ENCODE measurements at regions not wholly inside any gene's neighbourhood (a gene's known extent, or its start where the extent isn't known, plus 50 kb on each side); places are given as distances from the start of the nearest gene placed in this dataset.
A peak's percentile ranks its signal among the peaks of the same experiment; 100 is the strongest.

DNA sequence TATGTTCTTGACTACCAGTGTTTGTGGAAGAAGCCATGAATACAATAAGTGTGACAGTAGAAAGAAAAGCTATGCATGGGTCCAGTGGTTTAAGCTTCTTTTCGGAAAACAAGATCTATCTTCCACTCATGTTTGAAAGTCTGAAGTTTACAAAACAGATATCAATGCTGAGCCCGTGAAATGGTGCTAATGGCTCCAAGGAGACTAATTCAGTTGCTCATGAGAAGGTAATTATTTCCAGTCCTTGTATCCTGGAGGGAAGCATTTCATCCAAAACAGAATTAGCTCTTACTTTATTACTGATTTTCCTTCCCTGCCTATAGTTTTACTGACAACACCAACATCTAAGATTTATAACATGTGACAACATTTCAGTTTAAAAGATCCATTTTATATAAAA is 1364.9 kb downstream of the PCDH9 start:
- CTCF ChIA-PET = no interaction called here
- POLR2A ChIA-PET = no interaction called here
- TF ChIP-seq ELF4 (IDR thresholded peaks at IDR 0.05) = no peak
- TF ChIP-seq HDGF (IDR thresholded peaks at IDR 0.05; ENCODE audit: borderline replicate concordance) = no peak
- TF ChIP-seq SP1 (IDR thresholded peaks at IDR 0.05) = no peak
- no peak for TF ChIP-seq LEF1 (IDR thresholded peaks at IDR 0.05; ENCODE audit: borderline replicate concordance)
- TF ChIP-seq SUZ12 (IDR thresholded peaks at IDR 0.05) = no peak
- no peak for TF ChIP-seq TARDBP (IDR thresholded peaks at IDR 0.05)
- TF ChIP-seq FOXK2 (IDR thresholded peaks at IDR 0.05) = no peak
- no peak for TF ChIP-seq ARNT (IDR thresholded peaks at IDR 0.05)
- no peak for DNase-seq (ENCODE audit: extremely low spot score)

DNA sequence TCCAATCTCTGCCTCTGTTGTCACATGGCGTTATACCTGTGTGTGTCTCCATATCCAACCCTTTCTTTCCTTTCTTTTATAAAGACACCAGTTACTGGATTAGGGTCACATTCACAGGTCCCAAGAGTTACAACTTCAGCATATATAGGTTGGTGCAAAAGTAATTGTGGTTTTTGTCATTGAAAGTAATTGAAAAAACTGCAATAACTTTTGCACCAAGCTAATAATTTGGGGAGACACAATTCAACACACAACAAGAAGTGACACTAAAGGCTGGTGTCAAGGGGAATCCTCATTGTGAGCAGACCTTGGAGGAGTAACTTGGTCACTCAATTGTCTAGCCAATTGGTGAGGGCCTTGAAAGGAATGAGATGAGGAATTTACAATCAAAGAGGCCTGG is 1366.1 kb downstream of the PCDH9 start:
- no peak for DNase-seq (ENCODE audit: extremely low spot score)
- no peak for TF ChIP-seq SP1 (IDR thresholded peaks at IDR 0.05)
- peak; percentile 91 for TF ChIP-seq ELF4 (IDR thresholded peaks at IDR 0.05)
- CTCF ChIA-PET = no interaction called here
- POLR2A ChIA-PET = no interaction called here

DNA sequence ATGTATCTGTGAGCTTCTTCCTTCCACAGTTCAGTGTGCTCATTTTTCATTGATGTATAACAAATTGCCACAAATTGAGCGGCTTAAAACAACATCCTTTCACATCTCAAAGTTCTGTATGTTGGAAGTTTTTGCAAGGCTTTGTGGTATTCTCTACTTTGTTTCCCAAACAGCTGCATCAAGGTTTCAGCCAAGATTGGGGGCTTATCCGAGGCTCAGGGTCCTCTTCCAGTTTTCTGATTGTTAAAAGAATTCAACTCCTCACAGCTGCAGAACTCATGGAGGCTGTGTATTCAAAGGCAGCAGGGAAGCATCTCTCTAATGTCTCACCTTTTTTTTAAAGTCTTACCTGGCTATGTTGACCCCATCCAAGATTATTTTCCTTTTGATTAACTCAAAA is 1369.8 kb downstream of the PCDH9 start:
- CTCF ChIA-PET = interaction anchor here (0.6 kb wide), 1 partner anchor 1114 kb away, joined by 3 read pairs; no protein-coding TSS in a partner anchor
- POLR2A ChIA-PET = no interaction called here
- no peak for TF ChIP-seq CTBP1 (IDR thresholded peaks at IDR 0.05; ENCODE audit: borderline replicate concordance)
- TF ChIP-seq, protein P1, sequence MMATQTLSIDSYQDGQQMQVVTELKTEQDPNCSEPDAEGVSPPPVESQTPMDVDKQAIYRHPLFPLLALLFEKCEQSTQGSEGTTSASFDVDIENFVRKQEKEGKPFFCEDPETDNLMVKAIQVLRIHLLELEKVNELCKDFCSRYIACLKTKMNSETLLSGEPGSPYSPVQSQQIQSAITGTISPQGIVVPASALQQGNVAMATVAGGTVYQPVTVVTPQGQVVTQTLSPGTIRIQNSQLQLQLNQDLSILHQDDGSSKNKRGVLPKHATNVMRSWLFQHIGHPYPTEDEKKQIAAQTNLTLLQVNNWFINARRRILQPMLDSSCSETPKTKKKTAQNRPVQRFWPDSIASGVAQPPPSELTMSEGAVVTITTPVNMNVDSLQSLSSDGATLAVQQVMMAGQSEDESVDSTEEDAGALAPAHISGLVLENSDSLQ (IDR thresholded peaks at IDR 0.05) = no peak
- TF ChIP-seq L3MBTL2 (conservative IDR thresholded peaks at IDR 0.05) = no peak
- no peak for TF ChIP-seq FOXA1 (IDR thresholded peaks at IDR 0.05)
- TF ChIP-seq FOXM1 (IDR thresholded peaks at IDR 0.05; ENCODE audit: borderline replicate concordance) = no peak
- TF ChIP-seq LEF1 (IDR thresholded peaks at IDR 0.05; ENCODE audit: borderline replicate concordance) = no peak
- TF ChIP-seq ZNF384 (IDR thresholded peaks at IDR 0.05) = no peak
- no peak for TF ChIP-seq ELF4 (IDR thresholded peaks at IDR 0.05)
- TF ChIP-seq SP1 (IDR thresholded peaks at IDR 0.05) = no peak
- TF ChIP-seq FOXK2 (IDR thresholded peaks at IDR 0.05) = no peak
- TF ChIP-seq TARDBP (IDR thresholded peaks at IDR 0.05) = no peak
- no peak for TF ChIP-seq NFRKB (IDR thresholded peaks at IDR 0.05)
- TF ChIP-seq ARNT (IDR thresholded peaks at IDR 0.05) = no peak
- TF ChIP-seq SUZ12 (IDR thresholded peaks at IDR 0.05) = no peak
- TF ChIP-seq HDGF (IDR thresholded peaks at IDR 0.05; ENCODE audit: borderline replicate concordance) = no peak

DNA sequence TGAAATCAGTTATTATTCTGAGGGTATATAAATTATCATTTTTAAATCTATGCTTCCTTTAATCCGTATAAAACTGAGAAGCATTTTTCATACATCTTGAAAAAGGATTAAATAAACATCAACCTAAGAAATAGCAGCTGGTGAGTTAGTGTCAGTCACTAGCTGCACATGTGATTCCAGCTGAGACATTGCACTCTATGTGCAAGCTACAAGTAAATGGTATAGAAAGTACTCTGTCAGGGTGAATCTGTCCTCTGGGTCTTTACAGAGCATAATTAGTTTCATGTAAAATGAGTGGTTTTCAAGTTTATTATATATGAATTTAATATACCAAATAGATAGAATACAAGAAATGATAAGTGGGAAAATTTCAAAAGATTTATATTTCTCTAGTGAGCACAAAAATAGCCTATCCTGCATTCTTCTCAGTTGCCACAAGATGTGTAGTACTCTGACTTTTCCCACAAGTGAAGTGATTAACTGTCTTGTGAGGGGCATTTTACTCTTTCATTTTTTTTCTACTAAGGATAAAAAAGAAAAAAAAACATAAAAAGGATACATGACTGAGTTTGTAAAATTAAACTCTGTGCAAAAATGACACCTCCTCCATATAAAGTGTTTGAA is 1372.1 kb downstream of the PCDH9 start:
- TF ChIP-seq FOXK2 (IDR thresholded peaks at IDR 0.05) (no peak), BHLHE40 (IDR thresholded peaks at IDR 0.05; ENCODE audit: borderline replicate concordance) (no peak), TARDBP (IDR thresholded peaks at IDR 0.05) (no peak), HDGF (IDR thresholded peaks at IDR 0.05; ENCODE audit: borderline replicate concordance) (no peak)
- TF ChIP-seq, protein P1 (IDR thresholded peaks at IDR 0.05) = no peak
- CTCF ChIA-PET = no interaction called here
- DNase-seq (ENCODE audit: extremely low spot score) = no peak
- POLR2A ChIA-PET = no interaction called here

More for the DNA sequence above, 1369.8 kb downstream of the PCDH9 start:
- no peak for DNase-seq (ENCODE audit: extremely low spot score)

DNA sequence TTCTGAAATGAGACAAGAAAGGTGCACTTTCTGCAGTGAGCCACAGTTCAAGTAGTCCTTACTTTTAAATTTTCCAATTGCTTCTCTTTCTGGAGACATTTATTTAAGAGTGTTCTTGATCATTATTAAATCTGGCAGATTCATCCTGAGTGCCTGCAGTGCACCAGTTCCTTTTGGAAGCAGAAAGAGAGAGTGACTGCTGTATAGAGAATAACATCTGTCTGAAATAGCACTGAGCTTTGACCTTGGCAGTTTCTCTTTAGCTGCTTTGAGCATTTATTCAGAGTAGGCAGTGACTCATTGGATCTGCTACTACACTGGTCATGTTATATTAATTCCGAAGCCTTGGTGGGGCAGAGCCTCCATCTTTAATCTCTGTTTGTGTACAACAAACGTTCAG is 1373.7 kb downstream of the PCDH9 start:
- CTCF ChIA-PET = no interaction called here

DNA sequence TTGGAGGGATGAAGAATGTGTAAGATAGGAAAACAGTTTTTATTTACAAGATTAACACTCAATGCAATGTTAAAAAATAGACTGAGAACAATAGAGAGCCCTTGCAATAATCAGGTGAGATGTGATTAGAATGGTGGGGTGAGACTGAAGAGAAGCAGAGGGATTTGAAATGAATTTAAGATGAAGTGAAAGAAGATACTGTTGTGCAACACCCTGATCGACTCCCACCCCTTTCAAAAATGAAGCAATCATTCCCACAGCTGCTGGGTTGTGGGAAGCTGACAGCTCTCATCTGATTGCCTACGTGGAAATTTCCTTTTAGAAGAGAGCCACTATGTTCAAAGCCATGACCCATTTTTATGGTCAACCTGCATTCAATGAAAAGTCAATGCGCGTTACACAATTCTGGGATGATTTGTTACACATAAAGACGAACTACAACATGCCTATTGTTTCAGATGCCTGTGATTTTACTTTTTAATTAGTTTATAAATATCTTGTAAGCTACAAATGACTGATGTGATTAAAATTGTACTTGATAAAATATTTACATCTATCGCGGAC is 1374.8 kb downstream of the PCDH9 start:
- TF ChIP-seq HDGF (IDR thresholded peaks at IDR 0.05; ENCODE audit: borderline replicate concordance) (no peak), FOXK2 (IDR thresholded peaks at IDR 0.05) (no peak), SUZ12 (IDR thresholded peaks at IDR 0.05) (no peak), CTBP1 (IDR thresholded peaks at IDR 0.05; ENCODE audit: borderline replicate concordance) (no peak)
- no peak for DNase-seq (ENCODE audit: extremely low spot score)
- ChIA-PET POLR2A (no interaction called here), CTCF (no interaction called here)

More for the DNA sequence above, 1373.7 kb downstream of the PCDH9 start:
- POLR2A ChIA-PET = no interaction called here
- no peak for DNase-seq (ENCODE audit: extremely low spot score)
- no peak for TF ChIP-seq CTBP1 (IDR thresholded peaks at IDR 0.05; ENCODE audit: borderline replicate concordance)
- TF ChIP-seq, protein P1 (IDR thresholded peaks at IDR 0.05) = no peak
- TF ChIP-seq FOXA1 (IDR thresholded peaks at IDR 0.05) = no peak
- TF ChIP-seq LEF1 (IDR thresholded peaks at IDR 0.05; ENCODE audit: borderline replicate concordance) = no peak
- TF ChIP-seq BHLHE40 (IDR thresholded peaks at IDR 0.05; ENCODE audit: borderline replicate concordance) = no peak
- no peak for TF ChIP-seq HDGF (IDR thresholded peaks at IDR 0.05; ENCODE audit: borderline replicate concordance)
- no peak for TF ChIP-seq ELF4 (IDR thresholded peaks at IDR 0.05)
- no peak for TF ChIP-seq NFRKB (IDR thresholded peaks at IDR 0.05)
- TF ChIP-seq TARDBP (IDR thresholded peaks at IDR 0.05) = no peak
- TF ChIP-seq ARNT (IDR thresholded peaks at IDR 0.05) = no peak

DNA sequence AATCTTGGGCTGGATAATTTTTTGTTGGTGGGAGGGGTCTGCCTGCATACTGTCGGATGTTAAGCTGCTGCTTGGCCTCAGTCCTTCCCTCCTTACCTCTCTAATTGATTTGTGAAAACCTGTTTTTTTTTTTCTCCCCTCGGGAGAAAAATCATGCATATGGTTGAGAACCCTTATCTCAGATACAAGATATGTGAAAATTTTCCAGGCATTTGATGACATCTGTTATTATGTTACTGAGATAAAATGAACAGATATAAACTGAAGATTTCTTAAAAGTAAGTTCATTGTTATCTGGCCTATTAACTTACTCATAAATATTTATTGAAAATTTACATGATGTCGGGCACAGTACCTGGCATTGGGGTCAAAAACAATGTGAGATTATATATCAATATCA is 1375.7 kb downstream of the PCDH9 start:
- CTCF ChIA-PET = no interaction called here
- no peak for DNase-seq (ENCODE audit: extremely low spot score)
- TF ChIP-seq SP1 (IDR thresholded peaks at IDR 0.05) (no peak), ZNF384 (IDR thresholded peaks at IDR 0.05) (no peak)
- POLR2A ChIA-PET = no interaction called here

Measured in HEK293T (cell line).